IMR-90 (cell line): ENCODE measurements at regions not wholly inside any gene's neighbourhood (a gene's known extent, or its start where the extent isn't known, plus 50 kb on each side); places are given as distances from the start of the nearest gene placed in this dataset.

Experiments
- ATAC-seq: fragments of 200-7000 bp; cut with Tn5 transposase; 2 replicates; pipeline ENCODE4 v1.9.1; 2020; ENCODE audit warnings: low read depth, mild to moderate bottlenecking, moderate library complexity
- BruUV-seq: library from RNA; stranded (reverse); fragments of 400-500 nt; replicated peaks from 2 replicates; lab custom pipeline; 2021; lab: Mats Ljungman, UMichigan
- CTCF ChIA-PET: fragments of 300-600 bp; formaldehyde crosslinking; extraction: SDS; loops from one replicate; lab custom pipeline; 2021; ENCODE audit warnings: antibody characterized with exemption; lab: Yijun Ruan, JAX
- POLR2A ChIA-PET: fragments of 300-600 bp; sonication (Branson Sonifier 250); formaldehyde crosslinking; loops from one replicate; lab custom pipeline; 2022; ENCODE audit warnings: antibody characterized with exemption; ENCODE audit not compliant: unreplicated experiment; lab: Charles Lee
- DNase-seq: peaks from one replicate; pipeline ENCODE4 v3.0.0; 2013
- H2AFZ ChIP-seq: replicated peaks from 2 replicates; pipeline ENCODE3; 2013; ENCODE audit warnings: low read length, mild to moderate bottlenecking; ENCODE audit not compliant: poor library complexity
- H2AK5ac ChIP-seq: 2 replicates; pipeline ENCODE4 v1.6.1; 2013; ENCODE audit warnings: low read depth, low read length, inconsistent platforms
- H2AK9ac ChIP-seq: replicated peaks from 2 replicates; pipeline ENCODE3; 2013; ENCODE audit warnings: mild to moderate bottlenecking, low read depth, low read length, moderate library complexity; ENCODE audit not compliant: poor library complexity
- H2BK120ac ChIP-seq: 2 replicates; pipeline ENCODE4 v1.6.1; 2013; ENCODE audit warnings: low read depth, low read length, inconsistent platforms
- H2BK15ac ChIP-seq: 3 replicates; pipeline ENCODE4 v1.6.1; 2013; ENCODE audit warnings: low read depth, low read length, inconsistent platforms
- H2BK20ac ChIP-seq: 2 replicates; pipeline ENCODE4 v1.6.1; 2013; ENCODE audit warnings: low read depth, mild to moderate bottlenecking, inconsistent platforms, low read length, moderate library complexity
- H2BK5ac ChIP-seq: 2 replicates; pipeline ENCODE4 v1.6.1; 2013; ENCODE audit warnings: mild to moderate bottlenecking, low read depth, low read length, inconsistent platforms; ENCODE audit not compliant: poor library complexity, severe bottlenecking
- H3K14ac ChIP-seq: replicated peaks from 2 replicates; pipeline ENCODE4 v1.6.1; 2013; ENCODE audit warnings: low read depth, low read length, inconsistent platforms
- H3K18ac ChIP-seq: 2 replicates; pipeline ENCODE4 v1.6.1; 2013; ENCODE audit warnings: low read depth, low read length, control low read depth
- H3K23ac ChIP-seq: 2 replicates; pipeline ENCODE4 v1.6.1; 2013; ENCODE audit warnings: low read depth, low read length, inconsistent platforms
- H3K27ac ChIP-seq: 2 replicates; pipeline ENCODE4 v1.5.1; 2013; ENCODE audit warnings: mild to moderate bottlenecking, control low read depth, low read length; ENCODE audit not compliant: insufficient read depth
- H3K27me3 ChIP-seq: 2 replicates; pipeline ENCODE4 v1.6.1; 2013; ENCODE audit warnings: low read length; ENCODE audit not compliant: control insufficient read depth, insufficient read depth
- H3K36me3 ChIP-seq: 2 replicates; pipeline ENCODE4 v1.6.1; 2013; ENCODE audit warnings: low read length, mixed read lengths; ENCODE audit not compliant: control insufficient read depth, insufficient read depth
- H3K4ac ChIP-seq: 2 replicates; pipeline ENCODE4 v1.6.1; 2013; ENCODE audit warnings: low read depth, low read length, inconsistent platforms
- H3K4me1 ChIP-seq: 2 replicates; pipeline ENCODE4 v1.6.1; 2013; ENCODE audit warnings: low read length, mixed read lengths; ENCODE audit not compliant: control insufficient read depth, insufficient read depth
- H3K4me2 ChIP-seq: 2 replicates; pipeline ENCODE4 v1.6.1; 2013; ENCODE audit warnings: low read depth, mild to moderate bottlenecking, control low read depth, low read length, moderate library complexity
- H3K4me3 ChIP-seq: 2 replicates; pipeline ENCODE4 v1.5.1; 2013; ENCODE audit warnings: low read depth, mild to moderate bottlenecking, control low read depth, low read length, moderate library complexity; ENCODE audit not compliant: insufficient read depth
- H3K56ac ChIP-seq: 2 replicates; pipeline ENCODE4 v1.6.1; 2013; ENCODE audit warnings: low read length, inconsistent platforms; ENCODE audit not compliant: insufficient read depth; ENCODE audit errors: extremely low read depth
- H3K79me1 ChIP-seq, 2 experiments: 2 replicates each; pipeline ENCODE4 v1.6.1; 2013; ENCODE audit warnings: low read length in 2 of 2, inconsistent platforms in 1 of 2, low read depth in 1 of 2
- H3K9ac ChIP-seq: 2 replicates; pipeline ENCODE4 v1.6.1; 2013; ENCODE audit warnings: low read depth, low read length, control low read depth
- H3K9me1 ChIP-seq: 2 replicates; pipeline ENCODE4 v1.6.1; 2013; ENCODE audit warnings: low read length, inconsistent platforms; ENCODE audit not compliant: insufficient read depth
- H3K9me3 ChIP-seq: 2 replicates; pipeline ENCODE4 v1.6.1; 2013; ENCODE audit warnings: low read length; ENCODE audit not compliant: control insufficient read depth, insufficient read depth
- H4K20me1 ChIP-seq: 2 replicates; pipeline ENCODE4 v1.6.1; 2013; ENCODE audit warnings: low read length, inconsistent platforms; ENCODE audit not compliant: insufficient read depth
- H4K5ac ChIP-seq: 2 replicates; pipeline ENCODE4 v1.6.1; 2013; ENCODE audit warnings: mild to moderate bottlenecking, low read depth, low read length, control low read depth
- H4K8ac ChIP-seq, 2 experiments: 2 replicates each; pipeline ENCODE4 v1.6.1; 2013; ENCODE audit warnings: low read depth in 2 of 2, low read length in 2 of 2, control low read depth in 1 of 2, inconsistent platforms in 1 of 2
- H4K91ac ChIP-seq: 2 replicates; pipeline ENCODE4 v1.6.1; 2013; ENCODE audit warnings: low read depth, low read length, inconsistent platforms; ENCODE audit not compliant: insufficient read depth
- CHD1 ChIP-seq: IDR thresholded peaks from 2 replicates; pipeline ENCODE4 v1.6.1; 2012; ENCODE audit warnings: low read depth, low read length, improper control_type of control experiment
- CTCF ChIP-seq: conservative IDR thresholded peaks from 2 replicates; pipeline ENCODE4 v1.5.1; 2012; ENCODE audit warnings: mild to moderate bottlenecking, low read depth, low read length, improper control_type of control experiment
- MXI1 ChIP-seq: IDR thresholded peaks from 2 replicates; pipeline ENCODE4 v1.6.1; 2012; ENCODE audit warnings: low read depth, mild to moderate bottlenecking, low read length, moderate library complexity, borderline replicate concordance
- NFE2L2 ChIP-seq: fragments of 150-350 bp; IDR thresholded peaks from 2 replicates; pipeline ENCODE4 v1.6.1; 2016; ENCODE audit warnings: low read depth, mild to moderate bottlenecking, low read length
- RCOR1 ChIP-seq: IDR thresholded peaks from 2 replicates; pipeline ENCODE4 v1.6.1; 2012; ENCODE audit warnings: mild to moderate bottlenecking, low read length, improper control_type of control experiment; ENCODE audit not compliant: insufficient replicate concordance
- RFX5 ChIP-seq: IDR thresholded peaks from 2 replicates; pipeline ENCODE4 v1.8.0; 2012; ENCODE audit warnings: low read depth, mild to moderate bottlenecking, low read length, moderate library complexity
- SMC3 ChIP-seq: fragments of 150-350 bp; IDR thresholded peaks from 2 replicates; pipeline ENCODE4 v1.6.1; 2016; ENCODE audit warnings: low read depth, mild to moderate bottlenecking, antibody characterized with exemption, low read length, moderate library complexity
- WGBS, 2 experiments: methylation state at CpG; one replicate each; pipeline versions ENCODE4 v1.1.5 to v1.1.7; 2013; ENCODE audit warnings: missing lambda C conversion rate in 2 of 2; ENCODE audit not compliant: insufficient read length in 1 of 2; ENCODE audit errors: extremely low coverage in 2 of 2; 5-methylcytosine and 5-hydroxymethylcytosine counted together
- dilution Hi-C: fragments of 300-500 bp; cut with HindIII; formaldehyde crosslinking; loops from one replicate; pipeline ENCODE4 v1.14.3; 2018; ENCODE audit warnings: low sequenced_read_pairs; ENCODE audit not compliant: unreplicated experiment
- in situ Hi-C: fragments of 300-500 bp; cut with MboI; formaldehyde crosslinking; loops from 3 replicates; pipeline ENCODE4 v1.14.3; 2019; ENCODE audit warnings: low sequenced_read_pairs, inconsistent platforms, mixed read lengths
- intact Hi-C: fragments of 100-400 bp; cut with micrococcal nuclease; formaldehyde crosslinking; loops from 2 replicates; pipeline ENCODE4 v1.10.0; 2022

GRCh38 chr15:23764306-23764705 lies 77.2 kb upstream of the NDN start:
- Histone ChIP-seq H3K4me2 (no peak overlapping the region), H3K79me1 (no peaks in the 10 kb centered on the region), H2BK15ac (no peak overlapping the region), H3K4me1 (no peaks in the 10 kb centered on the region), H2AK9ac (no peak overlapping the region), H3K9me1 (no peaks in the 10 kb centered on the region), H3K9ac (no peak overlapping the region), H2BK120ac (no peak overlapping the region), H4K20me1 (no peaks in the 10 kb centered on the region), H3K27me3 (no peaks in the 10 kb centered on the region), H3K23ac (no peak overlapping the region), H4K91ac (no peak overlapping the region), H3K14ac (no peak overlapping the region), H3K18ac (no peak overlapping the region), H3K56ac (no peak overlapping the region), H3K4ac (no peak overlapping the region), H3K4me3 (no peak overlapping the region), H4K8ac (no peak overlapping the region), H4K5ac (no peak overlapping the region), H2AK5ac (no peak overlapping the region), H2AFZ (no peak overlapping the region), H2BK20ac (no peak overlapping the region), H2BK5ac (no peak overlapping the region), H3K9me3 (peaks cover 14% of the 10 kb centered on the region), H3K27ac (no peak overlapping the region), H3K36me3 (no peaks in the 10 kb centered on the region)
- no peak for TF ChIP-seq CTCF
- no peak for TF ChIP-seq SMC3
- no peak for TF ChIP-seq NFE2L2
- no peak for TF ChIP-seq CHD1
- TF ChIP-seq MXI1 = no peak
- no peak for TF ChIP-seq RFX5
- no peak for TF ChIP-seq RCOR1
- ChIA-PET CTCF (no interaction called here), POLR2A (no interaction called here)
- in situ Hi-C loops = no loop called here
- BruUV-seq = no TSS peak
- dilution Hi-C loops = no loop called here
- 67% methylated on average over 1 of the region's 3 CpGs; no CpG with 5 or more reads in 1 of the 2 experiments for WGBS, 2 experiments
- intact Hi-C loops = no loop called here
- ATAC-seq (no peak), DNase-seq (no peak)
